H1 (cell line): ENCODE measurements at regions not wholly inside any gene's neighbourhood (a gene's known extent, or its start where the extent isn't known, plus 50 kb on each side); places are given as distances from the start of the nearest gene placed in this dataset.

Source experiments
- CTCF ChIA-PET: fragments of 300-600 bp; sonication (Branson Sonifier 250); formaldehyde crosslinking; loops from one replicate; lab custom pipeline; 2021; ENCODE audit not compliant: partially characterized antibody; lab: Charles Lee
- POLR2A ChIA-PET: fragments of 300-600 bp; sonication (Branson Sonifier 250); formaldehyde crosslinking; loops from one replicate; lab custom pipeline; 2021; ENCODE audit warnings: inconsistent platforms; ENCODE audit not compliant: partially characterized antibody; lab: Charles Lee
- DNase-seq, 2 experiments: peaks; one replicate each; pipeline versions ENCODE4 v3.0.0 to v3.0.0-alpha.2; 2010 to 2022; ENCODE audit warnings: low spot score in 2 of 2, low read depth in 1 of 2, mixed read lengths in 1 of 2
- FAIRE-seq: peaks from 2 replicates; lab custom pipeline; 2011; peaks lifted over from hg19 to GRCh38; lab: Jason Lieb, UNC
- H2AFZ ChIP-seq: 2 replicates; pipeline ENCODE4 v1.8.1; 2012; ENCODE audit warnings: low read length, inconsistent platforms
- H2AK5ac ChIP-seq: 2 replicates; pipeline ENCODE4 v1.6.1; 2013; ENCODE audit warnings: low read depth, low read length
- H2BK120ac ChIP-seq: replicated peaks from 2 replicates; pipeline ENCODE3; 2013; ENCODE audit warnings: low read depth, low read length, inconsistent platforms
- H2BK12ac ChIP-seq: 2 replicates; pipeline ENCODE4 v1.6.1; 2013; ENCODE audit warnings: low read depth, low read length
- H2BK15ac ChIP-seq: 2 replicates; pipeline ENCODE4 v1.6.1; 2013; ENCODE audit warnings: low read length
- H2BK20ac ChIP-seq: 2 replicates; pipeline ENCODE4 v1.6.1; 2013; ENCODE audit warnings: low read length
- H2BK5ac ChIP-seq: 2 replicates; pipeline ENCODE4 v1.6.1; 2013; ENCODE audit warnings: low read depth, low read length
- H3K14ac ChIP-seq: 2 replicates; pipeline ENCODE4 v1.6.1; 2013; ENCODE audit warnings: inconsistent platforms; ENCODE audit not compliant: insufficient read length
- H3K18ac ChIP-seq: 2 replicates; pipeline ENCODE4 v1.6.1; 2013; ENCODE audit warnings: low read length; ENCODE audit errors: extremely low read depth
- H3K23ac ChIP-seq: 2 replicates; pipeline ENCODE4 v1.6.1; 2013; ENCODE audit warnings: inconsistent platforms; ENCODE audit not compliant: insufficient read length
- H3K23me2 ChIP-seq: 2 replicates; pipeline ENCODE4 v1.6.1; 2013; ENCODE audit warnings: low read depth, low read length
- H3K27ac ChIP-seq: 2 replicates; pipeline ENCODE4 v1.6.1; 2011; ENCODE audit warnings: low read depth, low read length, inconsistent platforms
- H3K27me3 ChIP-seq, 4 experiments: replicated peaks in 1 of 4; 1 replicate in 1 of 4; 2 replicates in 3 of 4; pipeline versions ENCODE4 v1.6.1 to v1.8.1; 2011 to 2013; ENCODE audit warnings: low read length in 3 of 4, mild to moderate bottlenecking in 3 of 4, inconsistent platforms in 2 of 4, mixed read lengths in 2 of 4, moderate library complexity in 1 of 4; ENCODE audit not compliant: control insufficient read depth in 3 of 4, insufficient read depth in 3 of 4; ENCODE audit errors: extremely low read depth in 1 of 4
- H3K36me3 ChIP-seq, 4 experiments: 2 replicates each; pipeline versions ENCODE4 v1.6.1 to v1.8.1; 2011 to 2013; ENCODE audit warnings: mild to moderate bottlenecking in 4 of 4, low read length in 3 of 4, moderate library complexity in 2 of 4, control low read depth in 1 of 4, inconsistent platforms in 1 of 4; ENCODE audit not compliant: insufficient read depth in 4 of 4, control insufficient read depth in 2 of 4
- H3K4ac ChIP-seq: replicated peaks from 2 replicates; pipeline ENCODE3; 2013; ENCODE audit warnings: low read length, low read depth, mixed read lengths, inconsistent platforms; ENCODE audit not compliant: insufficient read length
- H3K4me1 ChIP-seq, 4 experiments: replicated peaks in 1 of 4; 1 replicate in 1 of 4; 2 replicates in 3 of 4; pipeline versions ENCODE4 v1.6.1 to v1.8.1; 2011 to 2013; ENCODE audit warnings: low read length in 3 of 4, inconsistent platforms in 2 of 4, mixed read lengths in 1 of 4; ENCODE audit not compliant: insufficient read depth in 4 of 4, control insufficient read depth in 3 of 4
- H3K4me2 ChIP-seq, 2 experiments: 2 replicates each; pipeline versions ENCODE4 v1.6.1 to v1.8.1; 2011 to 2013; ENCODE audit warnings: low read depth in 2 of 2, low read length in 2 of 2, control low read depth in 1 of 2, inconsistent platforms in 1 of 2, mild to moderate bottlenecking in 1 of 2; ENCODE audit not compliant: insufficient read depth in 1 of 2
- H3K4me3 ChIP-seq, 4 experiments: fragments of 200-600, 300-600 bp in 1 of 4; sonication (generic), shearing (Covaris generic), sonication (Bioruptor Twin) in 1 of 4; 2 replicates each; pipeline versions ENCODE4 v1.5.1 to v1.8.1; 2011 to 2016; ENCODE audit warnings: low read length in 4 of 4, low read depth in 3 of 4, control low read depth in 2 of 4, inconsistent platforms in 2 of 4, mild to moderate bottlenecking in 2 of 4, mixed read lengths in 1 of 4, moderate library complexity in 1 of 4; ENCODE audit not compliant: insufficient read depth in 2 of 4; ENCODE audit errors: extremely low read depth in 1 of 4
- H3K56ac ChIP-seq: replicated peaks from 2 replicates; pipeline ENCODE3; 2013; ENCODE audit warnings: low read depth, mild to moderate bottlenecking, mixed read lengths, low read length, inconsistent platforms; ENCODE audit not compliant: insufficient read length
- H3K79me1 ChIP-seq: 2 replicates; pipeline ENCODE4 v1.6.1; 2013; ENCODE audit warnings: low read depth, low read length, control low read depth
- H3K79me2 ChIP-seq, 2 experiments: 2 replicates each; pipeline versions ENCODE4 v1.6.1 to v1.8.1; 2012 to 2013; ENCODE audit warnings: low read length in 2 of 2, mild to moderate bottlenecking in 2 of 2, inconsistent platforms in 1 of 2; ENCODE audit not compliant: insufficient read depth in 2 of 2, control insufficient read depth in 1 of 2
- H3K9ac ChIP-seq, 4 experiments: replicated peaks in 1 of 4; 1 replicate in 1 of 4; 2 replicates in 3 of 4; pipeline versions ENCODE4 v1.6.1 to v1.8.1; 2011 to 2013; ENCODE audit warnings: low read depth in 3 of 4, low read length in 3 of 4, control low read depth in 2 of 4, mild to moderate bottlenecking in 2 of 4, moderate library complexity in 2 of 4, inconsistent platforms in 1 of 4; ENCODE audit errors: extremely low read depth in 1 of 4
- H3K9me3 ChIP-seq, 2 experiments: 2 replicates each; pipeline versions ENCODE4 v1.6.1 to v1.8.1; 2012 to 2013; ENCODE audit warnings: mild to moderate bottlenecking in 2 of 2, moderate library complexity in 2 of 2, control low read depth in 1 of 2, inconsistent platforms in 1 of 2, low read depth in 1 of 2, low read length in 1 of 2, mixed read lengths in 1 of 2; ENCODE audit not compliant: insufficient read depth in 2 of 2
- H4K20me1 ChIP-seq, 2 experiments: replicated peaks in 1 of 2; 2 replicates each; pipeline versions ENCODE3 to v1.8.1; 2011 to 2013; ENCODE audit warnings: inconsistent platforms in 2 of 2, low read length in 2 of 2, mild to moderate bottlenecking in 1 of 2; ENCODE audit not compliant: insufficient read depth in 2 of 2, control insufficient read depth in 1 of 2
- H4K5ac ChIP-seq: 2 replicates; pipeline ENCODE4 v1.6.1; 2013; ENCODE audit warnings: low read length, low read depth, mixed read lengths, inconsistent platforms; ENCODE audit not compliant: insufficient read length
- H4K8ac ChIP-seq: 2 replicates; pipeline ENCODE4 v1.8.0; 2013; ENCODE audit warnings: mild to moderate bottlenecking, moderate library complexity, low read length, inconsistent platforms; ENCODE audit not compliant: insufficient read depth; ENCODE audit errors: extremely low read depth
- H4K91ac ChIP-seq: replicated peaks from 2 replicates; pipeline ENCODE3; 2013; ENCODE audit warnings: low read length, mixed read lengths, inconsistent platforms; ENCODE audit not compliant: insufficient read length
- CBX8 ChIP-seq: fragments of 300-800, 300-1000 bp; sonication (generic); IDR thresholded peaks from 2 replicates; pipeline ENCODE4 v1.7.1; 2016; ENCODE audit warnings: low read depth, low read length, borderline replicate concordance
- POU5F1 ChIP-seq: IDR thresholded peaks from 2 replicates; pipeline ENCODE4 v1.6.1; 2011; ENCODE audit warnings: low read depth, mild to moderate bottlenecking, low read length, moderate library complexity
- RAD21 ChIP-seq, 2 experiments: IDR thresholded peaks in 1 of 2; conservative IDR thresholded peaks in 1 of 2; 2 replicates each; pipeline ENCODE4 v1.6.1; 2011; ENCODE audit warnings: low read depth in 2 of 2, low read length in 2 of 2, improper control_type of control experiment in 1 of 2, inconsistent platforms in 1 of 2, mild to moderate bottlenecking in 1 of 2, moderate library complexity in 1 of 2
- RNF2 ChIP-seq: fragments of 200-900, 300-1000 bp; sonication (generic); IDR thresholded peaks from 2 replicates; pipeline ENCODE4 v1.7.1; 2016; ENCODE audit warnings: borderline replicate concordance, low read depth, mild to moderate bottlenecking, antibody characterized with exemption, low read length; ENCODE audit not compliant: poor library complexity, severe bottlenecking; ENCODE audit errors: missing control alignments
- SAP30 ChIP-seq: fragments of 300-600 bp; sonication (generic); IDR thresholded peaks from 2 replicates; pipeline ENCODE4 v1.7.1; 2012; ENCODE audit warnings: low read length, moderate library complexity, mild to moderate bottlenecking, inconsistent platforms; ENCODE audit not compliant: insufficient read depth, insufficient replicate concordance
- SP2 ChIP-seq: IDR thresholded peaks from 2 replicates; pipeline ENCODE4 v1.6.1; 2012; ENCODE audit warnings: mild to moderate bottlenecking, low read length, inconsistent platforms
- WGBS, 2 experiments: shearing (Covaris generic) in 1 of 2; methylation state at CpG; one replicate each; pipeline versions ENCODE4 v1.1.6 to v1.1.7; 2013 to 2015; ENCODE audit warnings: low lambda C conversion rate in 2 of 2, mixed read lengths in 2 of 2, inconsistent platforms in 1 of 2, low coverage in 1 of 2, missing lambda C conversion rate in 1 of 2; ENCODE audit not compliant: insufficient replicate concordance in 2 of 2, insufficient coverage in 1 of 2, insufficient read length in 1 of 2; ENCODE audit errors: extremely low coverage in 1 of 2, missing lambda C conversion rate in 1 of 2; 5-methylcytosine and 5-hydroxymethylcytosine counted together
- TF ChIP-seq, protein P1 (sequence below), 3 experiments: IDR thresholded peaks; 1 replicate in 2 of 3; 2 replicates in 1 of 3; pipeline versions ENCODE4 v1.5.1 to v1.6.1; 2011; ENCODE audit warnings: low read length in 3 of 3, mild to moderate bottlenecking in 3 of 3, inconsistent platforms in 2 of 3, low read depth in 1 of 3, moderate library complexity in 1 of 3; ENCODE audit not compliant: insufficient read depth in 1 of 3; ENCODE audit errors: control extremely low read depth in 1 of 3
- TF ChIP-seq, protein P2 (sequence below): IDR thresholded peaks from 2 replicates; pipeline ENCODE4 v1.6.1; 2011; ENCODE audit warnings: low read length, improper control_type of control experiment

DNA sequence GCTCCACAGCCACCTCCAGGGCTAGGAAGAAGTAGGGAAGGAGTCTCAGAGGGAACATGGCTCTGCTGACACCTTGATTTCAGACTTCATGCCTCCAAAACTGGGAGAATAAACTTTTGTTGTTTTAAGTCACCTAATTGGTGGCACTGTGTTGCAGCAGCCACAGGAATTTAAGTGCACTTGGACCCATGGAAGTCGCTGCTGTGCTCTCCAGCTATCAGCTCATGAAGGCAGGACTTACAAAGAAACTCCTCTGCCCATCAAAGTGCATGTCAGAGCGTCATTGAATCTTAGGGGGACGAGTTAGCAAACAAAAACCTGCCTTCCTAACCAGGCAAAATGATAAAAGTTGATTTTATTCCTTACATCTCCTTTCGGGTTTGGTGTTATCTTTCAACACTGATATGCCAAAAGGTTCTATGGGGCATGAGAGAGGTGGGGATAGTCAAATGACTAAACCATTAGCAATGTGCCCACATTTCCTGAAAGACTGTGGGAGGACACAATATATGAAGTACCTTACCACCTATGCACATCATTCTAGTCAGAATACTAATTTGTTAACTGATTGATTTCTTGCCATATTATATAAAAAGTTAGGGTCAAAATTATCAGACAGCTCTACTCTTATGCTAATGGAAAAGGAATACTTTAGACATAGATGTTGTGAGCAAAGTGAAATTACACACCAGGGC is 235.8 kb upstream of the TNP1 start:
- no peak overlapping the region for H3K56ac ChIP-seq
- no peaks in the 10 kb centered on the region for H3K79me2 ChIP-seq
- H3K79me1 ChIP-seq: no peaks in the 10 kb centered on the region
- H2BK15ac ChIP-seq: no peak overlapping the region
- H3K18ac ChIP-seq: no peak overlapping the region
- no peak overlapping the region for H3K9ac ChIP-seq
- H3K4me2 ChIP-seq: no peak overlapping the region
- no peak overlapping the region for H4K8ac ChIP-seq
- no peak overlapping the region for H3K23ac ChIP-seq
- H3K27ac ChIP-seq: no peak overlapping the region
- no peaks in the 10 kb centered on the region for H3K23me2 ChIP-seq
- no peak overlapping the region for H4K91ac ChIP-seq
- no peak overlapping the region for H2BK12ac ChIP-seq
- H3K14ac ChIP-seq: no peak overlapping the region
- no peak overlapping the region for H4K5ac ChIP-seq
- H4K20me1 ChIP-seq: no peaks in the 10 kb centered on the region
- no peak for FAIRE-seq
- no peaks in the 10 kb centered on the region for H3K9me3 ChIP-seq
- H3K36me3 ChIP-seq: no peaks in the 10 kb centered on the region
- no peak overlapping the region for H2AK5ac ChIP-seq
- POLR2A ChIA-PET: no interaction called here
- H2BK20ac ChIP-seq: no peak overlapping the region
- H3K4me1 ChIP-seq: no peaks in the 10 kb centered on the region
- 90% methylated on average over 4 of the region's 4 CpGs; no CpG with 5 or more reads in 1 of the 2 experiments for WGBS, 2 experiments
- CTCF ChIA-PET: interaction anchor here (2.3 kb wide), 1 partner anchor 12 kb away, joined by 12 read pairs; no protein-coding TSS in a partner anchor
- H3K27me3 ChIP-seq: no peaks in the 10 kb centered on the region
- no peak overlapping the region for H2AFZ ChIP-seq
- no peak overlapping the region for H3K4me3 ChIP-seq
- H2BK5ac ChIP-seq: no peak overlapping the region
- H3K4ac ChIP-seq: no peak overlapping the region
- DNase-seq: no peak
- no peak overlapping the region for H2BK120ac ChIP-seq
- TF ChIP-seq, protein P1, sequence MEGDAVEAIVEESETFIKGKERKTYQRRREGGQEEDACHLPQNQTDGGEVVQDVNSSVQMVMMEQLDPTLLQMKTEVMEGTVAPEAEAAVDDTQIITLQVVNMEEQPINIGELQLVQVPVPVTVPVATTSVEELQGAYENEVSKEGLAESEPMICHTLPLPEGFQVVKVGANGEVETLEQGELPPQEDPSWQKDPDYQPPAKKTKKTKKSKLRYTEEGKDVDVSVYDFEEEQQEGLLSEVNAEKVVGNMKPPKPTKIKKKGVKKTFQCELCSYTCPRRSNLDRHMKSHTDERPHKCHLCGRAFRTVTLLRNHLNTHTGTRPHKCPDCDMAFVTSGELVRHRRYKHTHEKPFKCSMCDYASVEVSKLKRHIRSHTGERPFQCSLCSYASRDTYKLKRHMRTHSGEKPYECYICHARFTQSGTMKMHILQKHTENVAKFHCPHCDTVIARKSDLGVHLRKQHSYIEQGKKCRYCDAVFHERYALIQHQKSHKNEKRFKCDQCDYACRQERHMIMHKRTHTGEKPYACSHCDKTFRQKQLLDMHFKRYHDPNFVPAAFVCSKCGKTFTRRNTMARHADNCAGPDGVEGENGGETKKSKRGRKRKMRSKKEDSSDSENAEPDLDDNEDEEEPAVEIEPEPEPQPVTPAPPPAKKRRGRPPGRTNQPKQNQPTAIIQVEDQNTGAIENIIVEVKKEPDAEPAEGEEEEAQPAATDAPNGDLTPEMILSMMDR (IDR thresholded peaks at IDR 0.05; ENCODE audit: control extremely low read depth in 1 of 3, insufficient read depth in 1 of 3, low read depth in 1 of 3, low read length in 3 of 3): no peak
- no peak for TF ChIP-seq SP2
- no peak for TF ChIP-seq RNF2
- TF ChIP-seq CBX8: no peak
- TF ChIP-seq, protein P2, sequence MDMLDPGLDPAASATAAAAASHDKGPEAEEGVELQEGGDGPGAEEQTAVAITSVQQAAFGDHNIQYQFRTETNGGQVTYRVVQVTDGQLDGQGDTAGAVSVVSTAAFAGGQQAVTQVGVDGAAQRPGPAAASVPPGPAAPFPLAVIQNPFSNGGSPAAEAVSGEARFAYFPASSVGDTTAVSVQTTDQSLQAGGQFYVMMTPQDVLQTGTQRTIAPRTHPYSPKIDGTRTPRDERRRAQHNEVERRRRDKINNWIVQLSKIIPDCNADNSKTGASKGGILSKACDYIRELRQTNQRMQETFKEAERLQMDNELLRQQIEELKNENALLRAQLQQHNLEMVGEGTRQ: no peak
- TF ChIP-seq POU5F1: no peak
- TF ChIP-seq SAP30: no peak
- no peak for TF ChIP-seq RAD21 (IDR thresholded peaks at IDR 0.05 in 1 of 2, conservative IDR thresholded peaks at IDR 0.05 in 1 of 2; ENCODE audit: low read depth in 2 of 2, low read length in 2 of 2)
